ENCODE measurements at regions not wholly inside any gene's neighbourhood (a gene's known extent, or its start where the extent isn't known, plus 50 kb on each side); places are given as distances from the start of the nearest gene placed in this dataset.

DNA sequence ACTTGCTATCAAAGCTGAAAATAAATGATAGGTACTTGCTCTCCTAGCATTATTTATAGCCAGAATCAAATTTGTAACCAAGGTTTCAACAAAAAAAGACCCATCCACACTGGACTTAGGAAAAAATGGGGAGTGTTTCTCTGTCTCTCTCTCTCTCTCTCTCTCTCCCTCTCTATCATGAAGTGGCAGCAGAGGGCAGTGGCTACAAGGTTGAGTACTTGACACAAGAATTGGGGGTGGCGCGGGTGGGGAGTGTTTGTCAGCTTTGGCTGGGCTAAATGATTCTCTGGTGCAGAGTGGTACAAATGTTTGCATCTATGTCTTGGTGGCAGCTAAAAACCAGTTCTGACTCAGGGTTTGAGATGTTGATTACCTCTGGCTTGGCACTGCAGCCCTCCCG, 85.0 kb downstream of the RBM43 start:
- no peaks in the 10 kb centered on the region for H3K27me3 ChIP-seq (ENCODE audit: insufficient read depth, low read depth)
- intact Hi-C loops (cut with micrococcal nuclease; ENCODE audit: unreplicated experiment): no loop called here
- H3K4me2 ChIP-seq: no peak overlapping the region
- no peaks in the 10 kb centered on the region for H3K36me3 ChIP-seq (ENCODE audit: low read depth)
- TF ChIP-seq, protein P1, sequence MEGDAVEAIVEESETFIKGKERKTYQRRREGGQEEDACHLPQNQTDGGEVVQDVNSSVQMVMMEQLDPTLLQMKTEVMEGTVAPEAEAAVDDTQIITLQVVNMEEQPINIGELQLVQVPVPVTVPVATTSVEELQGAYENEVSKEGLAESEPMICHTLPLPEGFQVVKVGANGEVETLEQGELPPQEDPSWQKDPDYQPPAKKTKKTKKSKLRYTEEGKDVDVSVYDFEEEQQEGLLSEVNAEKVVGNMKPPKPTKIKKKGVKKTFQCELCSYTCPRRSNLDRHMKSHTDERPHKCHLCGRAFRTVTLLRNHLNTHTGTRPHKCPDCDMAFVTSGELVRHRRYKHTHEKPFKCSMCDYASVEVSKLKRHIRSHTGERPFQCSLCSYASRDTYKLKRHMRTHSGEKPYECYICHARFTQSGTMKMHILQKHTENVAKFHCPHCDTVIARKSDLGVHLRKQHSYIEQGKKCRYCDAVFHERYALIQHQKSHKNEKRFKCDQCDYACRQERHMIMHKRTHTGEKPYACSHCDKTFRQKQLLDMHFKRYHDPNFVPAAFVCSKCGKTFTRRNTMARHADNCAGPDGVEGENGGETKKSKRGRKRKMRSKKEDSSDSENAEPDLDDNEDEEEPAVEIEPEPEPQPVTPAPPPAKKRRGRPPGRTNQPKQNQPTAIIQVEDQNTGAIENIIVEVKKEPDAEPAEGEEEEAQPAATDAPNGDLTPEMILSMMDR (conservative IDR thresholded peaks at IDR 0.05): no peak
- TF ChIP-seq EZH2 (IDR thresholded peaks at IDR 0.05; ENCODE audit: low read depth): no peak
- ChIA-PET CTCF (no interaction called here), POLR2A (ENCODE audit: unreplicated experiment) (no interaction called here)
- H3K27ac ChIP-seq: no peak overlapping the region
- no peak for DNase-seq
- no peaks in the 10 kb centered on the region for H3K4me1 ChIP-seq (replicated peaks; ENCODE audit: insufficient read depth)
- no peaks in the 10 kb centered on the region for H3F3A ChIP-seq (ENCODE audit: insufficient read depth, low read depth)
- no peaks in the 10 kb centered on the region for H3K79me2 ChIP-seq (ENCODE audit: low read depth)
- H3K9me3 ChIP-seq (ENCODE audit: insufficient read depth, low read depth): no peaks in the 10 kb centered on the region
- H4K20me1 ChIP-seq (ENCODE audit: insufficient read depth): no peaks in the 10 kb centered on the region
- no peak overlapping the region for H2AFZ ChIP-seq
- H3K9me2 ChIP-seq (ENCODE audit: insufficient read depth): no peaks in the 10 kb centered on the region
- BruUV-seq (replicated peaks): no TSS peak
- H3K4me3 ChIP-seq: no peak overlapping the region

DNA sequence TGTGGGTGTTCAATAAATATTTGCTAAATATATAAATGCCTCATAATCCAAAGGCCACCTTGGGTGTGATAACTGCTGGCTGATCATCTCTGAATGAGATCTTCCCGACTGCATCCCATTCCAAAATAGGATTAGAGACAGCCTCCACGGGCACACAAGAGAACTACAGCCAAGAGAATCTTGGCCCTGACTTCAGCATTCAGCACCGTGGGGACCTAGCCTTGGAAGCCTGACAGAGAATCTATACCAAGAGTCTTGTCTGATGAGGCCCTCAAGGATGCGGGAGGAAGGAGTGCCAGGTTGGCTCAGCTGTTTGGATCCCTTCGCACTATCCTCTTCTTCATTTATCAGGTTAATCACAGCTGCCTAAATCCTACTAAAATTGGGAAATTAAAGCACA, 85.8 kb downstream of the RBM43 start:
- no peak overlapping the region for H2AFZ ChIP-seq
- H3K27me3 ChIP-seq (ENCODE audit: insufficient read depth, low read depth): no peaks in the 10 kb centered on the region
- H3K4me3 ChIP-seq: no peak overlapping the region
- H3K27ac ChIP-seq: no peak overlapping the region
- no peaks in the 10 kb centered on the region for H3F3A ChIP-seq (ENCODE audit: insufficient read depth, low read depth)
- TF ChIP-seq, protein P1 (conservative IDR thresholded peaks at IDR 0.05): no peak
- TF ChIP-seq EZH2 (IDR thresholded peaks at IDR 0.05; ENCODE audit: low read depth): no peak
- no peaks in the 10 kb centered on the region for H3K4me1 ChIP-seq (replicated peaks; ENCODE audit: insufficient read depth)
- POLR2A ChIA-PET (ENCODE audit: unreplicated experiment): no interaction called here
- H3K9me2 ChIP-seq (ENCODE audit: insufficient read depth): no peaks in the 10 kb centered on the region
- no peaks in the 10 kb centered on the region for H3K36me3 ChIP-seq (ENCODE audit: low read depth)
- no peak overlapping the region for H3K4me2 ChIP-seq
- no TSS peak for BruUV-seq (replicated peaks)
- H4K20me1 ChIP-seq (ENCODE audit: insufficient read depth): no peaks in the 10 kb centered on the region
- DNase-seq: no peak
- no peaks in the 10 kb centered on the region for H3K9me3 ChIP-seq (ENCODE audit: insufficient read depth, low read depth)
- CTCF ChIA-PET: no interaction called here
- intact Hi-C loops (cut with micrococcal nuclease; ENCODE audit: unreplicated experiment): no loop called here
- no peaks in the 10 kb centered on the region for H3K79me2 ChIP-seq (ENCODE audit: low read depth)

DNA sequence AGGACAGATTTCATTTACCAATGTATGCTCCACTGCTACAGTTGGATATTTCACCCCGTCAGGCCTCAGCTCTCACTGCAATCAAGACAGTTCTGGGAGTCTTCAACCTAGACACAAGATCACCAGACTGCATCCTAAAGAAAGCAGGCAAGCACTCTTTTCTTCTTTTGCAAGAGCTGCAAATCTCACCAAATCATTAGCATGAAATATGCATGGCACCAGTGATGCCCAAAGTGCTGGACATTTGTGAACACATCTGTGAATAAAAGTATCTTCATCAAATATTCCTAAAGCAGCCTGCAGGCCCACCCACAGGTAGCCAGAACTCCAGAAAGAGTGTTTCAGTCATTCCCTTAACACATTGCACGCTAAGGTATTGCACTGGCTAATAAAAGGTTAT, 87.5 kb downstream of the RBM43 start:
- H3K4me3 ChIP-seq: no peak overlapping the region
- no peak for TF ChIP-seq EZH2 (IDR thresholded peaks at IDR 0.05; ENCODE audit: low read depth)
- TF ChIP-seq, protein P1 (conservative IDR thresholded peaks at IDR 0.05): no peak
- BruUV-seq (replicated peaks): no TSS peak
- no peaks in the 10 kb centered on the region for H3K36me3 ChIP-seq (ENCODE audit: low read depth)
- no peaks in the 10 kb centered on the region for H3F3A ChIP-seq (ENCODE audit: insufficient read depth, low read depth)
- H3K27ac ChIP-seq: no peak overlapping the region
- DNase-seq: no peak
- H3K9me3 ChIP-seq (ENCODE audit: insufficient read depth, low read depth): no peaks in the 10 kb centered on the region
- no peaks in the 10 kb centered on the region for H3K4me1 ChIP-seq (replicated peaks; ENCODE audit: insufficient read depth)
- no peak overlapping the region for H3K4me2 ChIP-seq
- intact Hi-C loops (cut with micrococcal nuclease; ENCODE audit: unreplicated experiment): no loop called here
- POLR2A ChIA-PET (ENCODE audit: unreplicated experiment): no interaction called here
- H4K20me1 ChIP-seq (ENCODE audit: insufficient read depth): no peaks in the 10 kb centered on the region
- H3K79me2 ChIP-seq (ENCODE audit: low read depth): no peaks in the 10 kb centered on the region
- no peaks in the 10 kb centered on the region for H3K9me2 ChIP-seq (ENCODE audit: insufficient read depth)
- H3K27me3 ChIP-seq (ENCODE audit: insufficient read depth, low read depth): no peaks in the 10 kb centered on the region
- CTCF ChIA-PET: no interaction called here
- no peak overlapping the region for H2AFZ ChIP-seq

All from PC-9 (cell line).